Mammary epithelial cell (primary cell): ENCODE measurements at regions not wholly inside any gene's neighbourhood (a gene's known extent, or its start where the extent isn't known, plus 50 kb on each side); places are given as distances from the start of the nearest gene placed in this dataset.

Experiments used
- CTCF ChIP-seq, 2 donors: IDR thresholded peaks in 1 of 2; conservative IDR thresholded peaks in 1 of 2; 2 replicates each; pipeline ENCODE4 v1.5.1; 2011 to 2012; ENCODE audit warnings: inconsistent platforms in 2 of 2, low read length in 2 of 2, mild to moderate bottlenecking in 2 of 2, control low read depth in 1 of 2, low read depth in 1 of 2; ENCODE audit not compliant: insufficient read depth in 1 of 2; ENCODE audit errors: extremely low read depth in 1 of 2
- EZH2 ChIP-seq: IDR thresholded peaks from 2 replicates; pipeline ENCODE4 v1.6.1; 2012; ENCODE audit warnings: low read length, inconsistent platforms, borderline replicate concordance

- TF ChIP-seq CTCF (conservative IDR thresholded peaks at IDR 0.05 in 1 of 2, IDR thresholded peaks at IDR 0.05 in 1 of 2; ENCODE audit: extremely low read depth in 1 of 2, insufficient read depth in 1 of 2, low read depth in 1 of 2, low read length in 2 of 2) (no peak), EZH2 (no peak)
Measured at GRCh38 chr10:84088626-84089025, 50.7 kb upstream of the GHITM start.
